HUDEP-2 (cell line): ENCODE measurements at regions not wholly inside any gene's neighbourhood (a gene's known extent, or its start where the extent isn't known, plus 50 kb on each side); places are given as distances from the start of the nearest gene placed in this dataset.

Experiments
- DNase-seq, 76 experiments: peaks; one replicate each; lab custom pipeline; 2025; ENCODE audit not compliant: unreplicated experiment in 76 of 76; lab: John Stamatoyannopoulos, UW

DNA sequence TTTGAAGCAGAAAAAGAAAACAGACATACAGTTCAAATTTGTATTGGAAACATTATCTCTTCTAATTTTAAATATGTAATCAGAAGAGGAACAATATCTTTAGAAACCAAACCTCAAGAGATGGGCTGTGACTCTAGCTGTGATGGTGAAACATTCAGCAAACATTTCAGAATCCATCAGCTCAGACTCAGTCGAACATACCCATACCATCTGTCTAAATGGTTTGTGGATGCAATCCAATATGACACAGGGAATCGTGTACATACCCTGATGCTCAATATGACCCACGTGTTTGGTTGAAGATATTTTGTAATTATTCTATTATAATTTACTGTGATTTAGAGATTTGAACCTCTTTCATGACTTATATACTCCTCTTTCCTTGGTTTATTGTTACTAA lies 665.2 kb upstream of the CDH8 start:
- no peak for DNase-seq

DNA sequence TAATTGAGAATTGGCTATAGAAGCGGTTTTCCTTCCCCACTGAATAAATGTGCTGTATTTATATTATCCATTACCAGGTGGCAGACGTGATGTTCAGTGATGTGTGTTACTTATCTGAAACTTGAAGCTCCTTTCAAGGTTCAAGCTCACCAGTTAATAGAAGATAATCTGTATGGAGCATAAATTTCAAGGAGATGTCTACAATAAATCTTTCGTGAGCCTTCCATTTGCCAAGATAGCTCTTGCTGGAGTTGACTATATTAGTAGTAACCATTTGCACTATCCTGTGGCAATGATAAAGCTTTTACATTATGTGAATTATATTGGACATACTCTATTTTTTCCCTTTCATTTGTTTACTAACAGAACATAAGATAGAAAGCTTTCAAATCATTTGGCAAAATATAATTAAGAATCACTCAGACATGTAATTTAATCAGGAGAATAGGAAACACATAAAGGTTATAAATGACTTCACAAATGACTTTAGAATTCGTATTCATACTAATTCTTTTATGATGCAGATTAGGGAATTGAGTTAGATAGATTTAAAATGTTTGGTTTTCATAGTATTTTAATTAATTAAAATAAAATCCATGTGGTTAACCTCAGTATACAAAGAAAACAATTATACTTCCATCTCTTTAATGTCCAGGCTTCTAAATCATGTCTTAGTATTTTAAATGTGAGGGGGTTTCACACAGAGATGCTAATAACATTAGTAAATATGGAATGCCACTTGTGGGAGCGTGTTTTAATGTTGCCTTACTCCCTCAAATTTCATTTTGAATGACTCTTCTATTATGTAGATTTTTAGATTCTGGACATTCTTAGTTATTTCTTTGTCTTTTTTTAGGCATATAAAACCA lies 664.4 kb upstream of the CDH8 start:
- no peak for DNase-seq

DNA sequence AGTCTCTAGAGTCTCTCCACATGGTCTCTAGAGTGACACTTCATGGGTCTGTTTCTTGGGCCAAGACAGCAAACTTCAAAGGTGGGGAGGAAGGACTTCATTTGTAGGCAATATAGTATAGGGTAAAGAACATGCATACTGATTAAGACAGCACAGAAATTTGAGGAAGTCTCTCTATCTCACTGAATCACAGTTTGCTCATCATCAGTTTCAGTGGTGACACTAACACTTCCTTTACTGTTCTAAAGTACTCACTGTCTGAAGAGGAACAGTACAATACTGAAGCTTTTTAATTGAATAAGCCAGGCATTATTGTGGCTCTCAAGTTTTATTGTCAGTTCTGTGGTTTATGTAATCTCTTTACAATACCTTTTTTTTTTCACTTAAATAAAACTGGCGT lies 656.4 kb upstream of the CDH8 start:
- no peak for DNase-seq

DNA sequence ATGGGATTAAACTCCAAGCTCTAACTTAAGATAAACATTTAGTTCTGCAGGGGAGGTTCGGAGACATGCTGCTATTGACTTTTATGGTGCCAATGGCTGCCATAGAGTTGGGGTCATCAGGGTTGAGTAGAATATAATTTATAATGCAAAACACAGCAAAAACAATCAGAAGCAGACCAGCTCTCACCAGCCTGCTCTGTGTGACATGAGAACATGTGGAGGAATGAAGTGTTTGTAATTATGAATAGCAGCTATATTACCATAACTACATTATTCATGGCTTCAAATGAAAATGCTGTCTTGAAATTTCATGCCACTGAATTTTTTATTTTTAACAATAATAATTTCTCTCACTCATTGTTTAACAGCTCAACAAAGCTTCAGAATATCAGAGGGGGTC lies 645.6 kb upstream of the CDH8 start:
- DNase-seq = no peak

DNA sequence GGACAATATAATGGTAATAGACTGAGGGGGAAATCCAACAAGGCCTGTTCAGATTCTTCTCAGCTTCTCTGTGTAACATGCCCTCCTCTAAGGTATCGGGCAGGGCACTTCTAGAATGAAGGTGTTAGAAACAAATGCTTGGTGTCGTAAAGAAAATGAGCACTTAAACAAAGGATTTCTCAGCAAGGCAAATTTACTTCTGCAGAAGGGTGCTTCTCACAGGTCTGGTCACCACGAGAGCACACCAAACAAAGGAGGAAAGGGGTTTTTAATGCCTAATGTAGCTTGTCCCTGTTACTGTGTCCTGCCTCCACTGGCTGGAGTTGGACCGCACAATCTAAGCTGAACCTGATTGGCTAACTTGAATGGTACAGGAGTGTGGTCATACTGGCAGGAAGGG lies 642.6 kb upstream of the CDH8 start:
- no peak for DNase-seq

DNA sequence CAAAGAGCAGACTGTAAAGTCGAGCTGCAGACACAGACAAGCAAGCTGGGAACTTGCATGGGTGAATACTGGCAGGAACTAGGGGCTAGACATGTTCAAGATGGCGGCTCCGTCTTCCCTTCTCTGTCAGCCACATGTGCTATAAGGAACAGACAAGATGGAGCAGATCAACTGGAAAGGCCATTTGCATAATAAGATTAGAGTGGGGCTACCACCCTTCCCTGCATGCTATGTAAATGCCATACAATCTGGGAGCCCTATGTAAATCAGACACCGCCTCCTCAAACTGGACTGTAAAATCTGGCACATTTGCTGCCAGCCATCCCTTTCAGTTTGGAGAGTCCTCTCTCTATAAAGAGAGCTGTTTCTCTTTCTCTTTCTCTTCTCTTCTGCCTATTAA lies 640.1 kb upstream of the CDH8 start:
- DNase-seq = no peak

DNA sequence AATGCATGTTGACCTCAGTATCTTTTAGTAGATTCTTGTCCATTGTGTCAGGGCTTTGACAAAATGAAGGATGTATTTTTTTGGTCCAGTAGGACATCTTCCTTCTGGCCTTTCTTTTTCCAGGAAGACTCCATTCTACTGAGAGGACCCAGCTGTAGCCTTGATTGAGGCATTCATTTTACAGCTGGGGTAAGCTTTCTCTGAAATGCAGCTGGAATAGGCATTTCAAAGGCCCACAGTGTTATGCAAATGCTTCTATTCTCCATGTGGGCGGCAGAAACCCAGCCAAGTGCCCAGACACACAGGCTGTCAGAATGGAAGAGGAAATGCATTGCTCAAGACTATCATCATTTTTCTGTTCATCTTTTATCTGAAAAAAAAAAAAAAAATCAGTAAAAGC lies 629.0 kb upstream of the CDH8 start:
- no peak for DNase-seq

DNA sequence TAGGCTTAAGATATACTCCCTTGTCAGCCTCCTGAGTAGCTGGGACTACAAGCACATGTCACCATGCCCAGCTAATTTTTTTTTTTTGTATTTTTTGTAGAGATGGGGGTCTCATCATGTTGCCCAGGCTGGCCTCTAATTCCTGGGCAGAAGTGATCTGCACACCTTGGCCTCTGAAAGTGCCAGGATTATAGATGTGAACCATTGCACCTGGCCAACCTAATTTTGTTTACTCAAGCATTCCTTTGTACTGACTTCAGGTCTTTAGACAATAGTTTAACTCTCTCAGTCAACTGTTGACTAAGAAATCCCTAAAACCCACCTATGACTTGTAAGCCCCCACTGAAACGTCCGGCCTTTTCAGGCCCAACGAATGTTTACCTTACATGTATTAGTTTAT lies 628.3 kb upstream of the CDH8 start:
- DNase-seq = no peak

DNA sequence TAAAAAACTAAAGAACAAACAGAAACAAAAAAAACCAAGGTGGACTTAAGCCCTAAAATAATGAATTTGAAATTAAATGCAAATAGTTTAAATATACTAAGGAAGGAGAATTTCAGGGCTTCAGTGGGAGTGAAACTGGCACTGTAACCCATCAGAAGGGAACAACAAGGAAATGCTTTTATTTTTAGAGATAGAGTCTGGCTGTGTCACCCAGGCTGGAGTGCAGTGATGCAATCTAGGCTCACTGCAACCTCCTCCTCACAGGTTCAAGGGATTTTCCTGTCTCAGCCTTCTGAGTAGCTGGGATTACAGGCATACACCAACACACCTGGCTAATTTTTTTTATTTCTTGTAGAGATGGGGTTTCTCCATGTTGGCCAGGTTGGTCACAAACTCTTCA lies 625.2 kb upstream of the CDH8 start:
- no peak for DNase-seq

DNA sequence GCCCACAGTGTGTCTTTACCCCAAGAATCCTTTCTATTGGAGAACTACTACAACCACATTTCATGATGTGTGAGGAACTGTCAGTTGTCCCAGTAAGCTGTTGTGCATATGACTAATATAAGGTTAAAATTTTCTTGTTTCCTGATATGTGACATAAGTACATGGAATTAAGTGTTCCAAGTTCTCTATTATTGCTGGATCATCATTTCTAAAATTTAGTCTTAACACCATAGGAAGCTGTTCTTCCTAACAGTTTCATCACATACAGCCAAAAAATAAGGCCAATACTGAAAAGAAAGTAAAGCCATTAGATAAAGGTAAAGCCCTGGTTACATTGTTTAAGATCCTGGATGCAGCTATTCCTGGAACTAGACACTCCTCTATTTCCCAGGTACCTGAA lies 620.9 kb upstream of the CDH8 start:
- DNase-seq = no peak

DNA sequence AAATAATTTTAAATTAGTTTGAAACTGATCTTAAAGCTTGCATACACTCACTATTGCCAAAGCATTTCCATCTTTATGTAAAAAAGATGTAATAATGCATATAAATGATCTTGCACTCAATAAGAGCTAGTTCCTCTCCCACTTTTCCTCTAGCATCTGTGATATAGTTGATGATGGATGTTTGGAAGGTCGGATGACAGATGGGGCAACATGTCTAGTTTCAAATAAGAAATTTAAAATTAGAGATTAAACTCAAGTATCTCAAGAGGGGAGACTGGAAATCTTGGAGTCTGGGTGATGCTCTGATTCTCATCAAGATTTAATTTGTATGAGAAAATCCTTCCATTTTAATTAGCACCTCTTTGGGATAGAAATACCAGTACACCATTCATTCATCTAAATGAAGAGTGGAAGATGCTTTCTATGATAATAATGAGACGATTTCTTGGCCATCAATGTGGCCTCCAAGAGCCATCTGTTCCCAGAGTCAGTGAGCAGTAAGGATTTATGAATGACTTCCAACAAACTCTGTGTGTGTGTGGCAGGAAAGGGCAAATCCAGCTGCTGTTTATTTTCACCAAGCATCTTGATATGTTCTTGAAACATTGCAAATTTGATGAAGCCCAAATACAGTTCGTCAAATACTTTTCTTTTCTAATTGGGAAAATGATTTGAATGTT lies 616.3 kb upstream of the CDH8 start:
- no peak for DNase-seq

DNA sequence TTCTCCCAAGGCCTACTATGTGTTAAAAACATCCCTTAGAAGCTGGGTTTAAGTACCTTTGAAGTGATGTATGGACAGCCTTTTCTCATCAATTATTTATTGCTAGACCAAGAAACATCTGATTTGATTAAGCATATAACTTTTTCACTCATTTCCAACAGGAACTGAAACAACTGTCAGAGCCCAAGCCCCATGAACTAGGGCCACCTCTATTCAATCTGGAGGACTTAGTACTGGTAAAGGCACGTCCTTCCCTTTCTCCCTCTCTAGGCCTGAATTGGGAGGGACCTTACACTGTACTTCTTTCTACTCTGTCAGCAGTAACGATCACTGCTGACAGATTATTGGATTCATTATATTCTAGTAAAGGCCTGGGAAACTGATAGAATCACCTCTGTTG lies 612.0 kb upstream of the CDH8 start:
- no peak for DNase-seq

DNA sequence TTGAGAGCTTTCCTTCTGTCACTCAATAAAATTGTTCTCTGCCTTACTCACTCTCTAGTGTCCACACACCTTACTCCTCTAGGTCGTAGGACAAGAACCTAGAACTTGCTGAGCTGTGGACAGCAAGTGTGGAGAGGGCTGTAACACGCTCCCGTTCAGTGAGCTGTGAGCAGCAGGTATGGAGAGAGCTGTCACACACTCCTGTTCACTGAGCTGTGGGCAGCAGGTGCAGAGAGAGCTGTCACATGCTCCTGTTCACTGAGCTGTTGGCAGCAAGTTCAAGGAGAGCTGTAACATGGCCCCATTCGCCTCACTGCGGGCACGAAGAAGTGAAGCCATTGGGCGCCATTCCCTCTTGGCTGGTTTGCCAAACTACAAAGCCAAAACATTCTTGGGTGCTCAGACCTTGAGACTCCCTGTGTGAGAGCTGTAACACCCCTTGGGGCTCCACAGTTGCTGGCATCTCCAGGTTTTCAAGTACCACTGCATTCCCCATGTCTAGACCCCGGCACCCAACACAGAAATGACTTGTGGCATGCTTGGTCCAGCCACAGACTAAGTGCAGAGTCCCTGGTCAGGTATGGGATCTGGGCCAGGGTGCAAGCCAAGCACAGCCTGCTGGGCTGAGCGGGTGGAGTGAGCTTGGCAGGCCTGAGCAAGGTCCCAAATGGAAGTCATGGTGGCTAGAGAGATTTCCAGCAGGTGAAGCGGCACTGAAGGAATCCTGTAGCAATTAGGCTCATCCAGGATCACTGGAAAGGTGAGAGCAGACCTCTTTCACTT lies 608.0 kb upstream of the CDH8 start:
- no peak for DNase-seq

DNA sequence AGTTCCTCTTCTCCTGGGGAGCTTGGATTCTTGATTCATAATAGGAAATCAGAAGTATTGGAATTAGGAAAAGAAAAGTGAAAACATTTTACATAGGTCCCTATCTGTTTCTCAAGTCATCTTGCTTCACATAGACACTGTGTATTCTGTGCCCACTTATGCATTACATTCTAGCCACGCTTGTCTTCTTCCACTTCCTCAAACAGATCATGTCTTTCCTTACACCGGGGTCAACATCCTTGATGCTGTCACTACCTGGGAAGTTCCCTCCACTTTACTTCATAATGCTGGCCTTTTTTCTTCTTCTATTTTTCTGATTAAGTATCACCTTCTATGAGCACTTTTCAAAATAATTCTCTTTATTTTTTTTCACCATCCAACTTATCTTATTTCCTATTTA lies 606.4 kb upstream of the CDH8 start:
- no peak for DNase-seq

DNA sequence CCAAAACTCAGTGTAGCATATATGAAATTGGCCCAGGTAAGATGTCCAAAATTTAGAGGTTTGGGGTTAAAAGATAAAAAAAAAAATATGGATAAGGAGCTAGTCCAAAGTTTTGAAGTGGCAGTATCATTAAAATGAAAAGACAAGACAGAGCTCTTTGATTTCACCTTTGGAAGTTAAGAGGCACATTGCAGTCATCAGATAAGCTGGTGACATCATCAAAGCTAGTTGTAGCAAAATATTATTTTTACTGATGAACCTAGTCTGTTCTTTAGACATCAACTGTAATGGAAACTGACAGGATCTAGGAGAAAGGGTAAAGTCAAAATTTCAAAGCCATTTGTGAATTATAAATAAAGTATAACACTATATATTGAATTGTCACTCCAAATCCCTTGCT lies 603.7 kb upstream of the CDH8 start:
- no peak for DNase-seq

DNA sequence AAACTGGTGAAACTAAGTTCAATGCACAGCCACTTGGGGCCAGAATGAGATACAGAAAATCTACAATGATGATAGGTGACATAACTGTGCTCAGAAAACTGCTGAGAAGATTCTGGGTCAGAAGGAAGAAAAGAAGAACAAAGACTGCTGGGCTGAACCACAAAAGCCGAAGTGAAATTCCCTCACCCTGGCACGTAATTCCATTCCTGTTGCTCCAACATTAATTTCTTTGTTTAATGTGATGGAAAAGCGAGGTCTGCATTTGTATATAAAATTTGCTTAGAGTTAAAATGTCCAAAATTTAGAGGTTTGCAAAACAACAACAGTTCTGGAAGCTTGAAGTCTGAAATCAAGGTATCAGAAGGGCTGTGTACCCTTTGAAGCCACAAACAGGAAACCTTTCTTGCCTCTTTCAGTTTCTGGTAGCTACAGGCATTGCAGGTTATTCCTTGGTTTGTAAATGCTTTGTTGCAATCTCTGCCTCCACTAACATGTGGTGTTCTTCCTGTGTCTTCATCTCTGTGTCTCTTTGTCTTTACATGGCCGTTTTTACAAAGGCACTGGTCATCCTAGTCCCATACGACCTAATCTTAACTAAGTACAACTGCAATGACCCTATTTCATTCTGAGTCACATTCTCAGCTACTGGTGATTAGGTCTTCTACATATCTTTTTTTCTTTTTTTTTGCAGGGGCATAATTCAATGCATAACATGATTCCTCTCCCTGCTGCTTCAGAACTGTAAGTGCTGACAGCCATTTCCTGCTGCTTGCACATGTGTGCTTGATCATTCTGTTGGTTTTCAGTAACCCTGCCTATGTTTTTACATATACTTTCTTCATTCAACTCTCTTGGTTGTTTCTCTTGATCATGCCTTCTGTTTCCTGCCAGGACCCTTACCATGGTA lies 603.0 kb upstream of the CDH8 start:
- no peak for DNase-seq

DNA sequence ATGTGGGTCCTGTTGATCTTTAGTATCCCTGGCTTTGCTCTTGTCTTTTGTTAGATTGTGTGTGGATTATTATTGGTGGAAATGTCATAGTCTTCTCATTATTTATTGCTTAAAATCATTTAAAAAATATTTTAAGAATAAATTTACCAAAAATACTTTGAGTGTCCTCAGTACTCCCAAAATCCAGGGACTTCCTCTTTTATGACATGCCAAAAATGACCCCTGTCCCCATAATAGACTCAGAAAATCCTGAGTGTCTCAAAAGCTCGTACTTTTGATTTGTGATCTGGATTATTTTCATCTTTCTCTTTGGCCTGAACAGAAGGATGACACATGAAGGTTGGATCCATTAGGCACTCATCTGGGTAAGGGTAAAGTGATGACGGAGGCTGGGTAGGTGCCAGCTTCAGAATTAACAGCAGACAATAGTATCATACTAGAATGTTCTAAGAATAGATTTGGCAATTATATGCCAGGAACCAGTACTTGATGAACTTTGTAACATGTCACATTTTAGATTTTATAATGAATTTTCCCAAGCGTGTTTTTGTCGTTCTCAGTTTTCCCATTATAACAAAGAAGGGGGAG lies 602.2 kb upstream of the CDH8 start:
- DNase-seq = no peak

DNA sequence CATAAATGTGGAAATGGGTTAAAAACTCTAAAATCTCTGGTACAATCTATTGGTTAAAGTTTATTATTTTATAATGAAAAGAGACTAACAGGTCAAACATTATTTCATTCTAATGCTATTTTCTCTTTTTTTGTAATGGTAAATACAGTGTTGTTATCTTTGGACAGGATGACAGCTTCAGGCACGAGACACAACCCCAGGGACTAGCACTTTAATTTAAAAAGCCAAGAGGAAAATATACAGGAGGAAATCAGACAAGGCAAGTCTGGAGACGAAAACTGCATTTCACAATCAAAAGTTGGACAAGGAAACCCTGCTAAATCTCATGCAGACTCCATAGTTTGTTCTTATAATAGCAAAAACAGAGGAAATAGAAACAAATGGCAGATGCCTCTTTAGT lies 589.1 kb upstream of the CDH8 start:
- no peak for DNase-seq

DNA sequence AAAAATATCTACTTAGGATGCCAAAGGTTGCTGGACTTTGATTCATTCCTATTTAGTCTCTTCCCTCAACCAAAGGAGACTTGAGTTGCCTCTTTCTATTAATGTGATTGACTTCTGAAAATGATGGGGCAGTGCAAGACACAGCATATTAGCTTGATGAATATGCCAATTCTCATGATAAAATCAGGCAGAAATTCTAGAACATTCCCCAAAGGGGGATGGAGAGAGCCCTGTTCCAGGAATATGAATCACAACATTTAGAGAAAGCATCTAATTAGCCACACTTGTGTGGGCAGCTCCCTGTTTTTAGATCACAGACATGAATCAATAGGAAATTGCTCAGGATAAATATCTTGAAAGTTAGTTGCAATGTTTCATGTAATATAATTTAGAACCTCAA lies 584.0 kb upstream of the CDH8 start:
- DNase-seq = no peak

DNA sequence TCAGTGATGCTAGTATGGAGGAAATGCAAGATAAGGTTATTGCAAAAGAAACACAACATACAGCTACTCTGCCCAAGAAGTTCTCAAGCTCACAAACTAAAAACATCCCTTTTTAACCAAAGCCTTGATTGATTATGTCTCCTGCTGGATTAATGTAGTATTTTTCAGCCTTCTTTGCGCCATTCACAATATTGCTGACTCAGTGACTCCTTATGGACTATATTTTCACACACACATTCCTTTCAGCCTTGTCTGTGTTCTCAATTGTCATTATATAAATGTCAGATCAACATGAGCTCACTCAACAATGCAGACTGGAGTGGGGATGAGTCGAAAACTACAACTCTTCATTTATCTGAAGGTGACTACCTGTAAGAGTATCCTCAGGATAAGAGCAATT lies 579.3 kb upstream of the CDH8 start:
- DNase-seq = no peak
